Activated CD8-positive, alpha-beta T cell treated with anti-CD3 and anti-CD28 coated beads for 36 hours (primary cell): ENCODE measurements at regions not wholly inside any gene's neighbourhood (a gene's known extent, or its start where the extent isn't known, plus 50 kb on each side); places are given as distances from the start of the nearest gene placed in this dataset.
A peak's percentile ranks its signal among the peaks of the same experiment; 100 is the strongest.

ENCODE experiments used
- ATAC-seq: fragments of 200-7000 bp; cut with Tn5 transposase; one replicate; pipeline ENCODE4 v1.10.0; 2021; ENCODE audit warnings: mild to moderate bottlenecking, moderate library complexity
- CTCF ChIA-PET: fragments of 350-600 bp; sonication (Branson Sonifier 250); formaldehyde crosslinking; loops from one replicate; lab custom pipeline; 2021; ENCODE audit warnings: antibody characterized with exemption; lab: Charles Lee
- POLR2A ChIA-PET: fragments of 350-600 bp; sonication (Branson Sonifier 250); formaldehyde crosslinking; loops from one replicate; lab custom pipeline; 2021; ENCODE audit warnings: antibody characterized with exemption; lab: Charles Lee
- DNase-seq: peaks from one replicate; pipeline ENCODE4 v3.0.0-alpha.2; 2020
- H3K27ac Mint-ChIP-seq: one replicate; pipeline ENCODE4 v1.8.0; 2021; ENCODE audit warnings: mild to moderate bottlenecking, mixed read lengths
- H3K27me3 Mint-ChIP-seq: one replicate; pipeline ENCODE4 v1.8.0; 2021; ENCODE audit warnings: mixed read lengths
- H3K36me3 Mint-ChIP-seq: one replicate; pipeline ENCODE4 v1.8.0; 2021; ENCODE audit warnings: low read depth, mixed read lengths
- H3K4me1 Mint-ChIP-seq: one replicate; pipeline ENCODE4 v1.8.0; 2021; ENCODE audit warnings: low read depth, mixed read lengths
- H3K4me3 Mint-ChIP-seq: one replicate; pipeline ENCODE4 v1.8.0; 2021; ENCODE audit warnings: mild to moderate bottlenecking, moderate library complexity, mixed read lengths
- H3K9me3 Mint-ChIP-seq: one replicate; pipeline ENCODE4 v1.8.0; 2021; ENCODE audit warnings: mixed read lengths
- CTCF ChIP-seq: fragments of 200-600 bp; IDR thresholded peaks from one replicate; pipeline ENCODE4 v1.8.0; 2022; ENCODE audit warnings: antibody characterized with exemption, mild to moderate bottlenecking
- intact Hi-C: fragments of 100-400 bp; cut with micrococcal nuclease; formaldehyde crosslinking; loops from one replicate; pipeline ENCODE4 v1.10.0; 2022

GRCh38 chr6:16955899-16956298 lies 146.0 kb upstream of the STMND1 start:
- ChIA-PET CTCF (interaction anchor here (0.9 to 3.1 kb wide), 5 partner anchors 8 to 670 kb away, joined by 3 to 20 read pairs (median 3); no protein-coding TSS in a partner anchor), POLR2A (no interaction called here)
- intact Hi-C loops, result loop anchor here (10.0 kb wide), 3 partner anchors 121 to 631 kb away; no protein-coding TSS in a partner anchor
- peak overlapping the region; percentile 79 for H3K27ac Mint-ChIP-seq
- no peak for TF ChIP-seq CTCF
- peaks cover 15% of the 10 kb centered on the region for H3K27me3 Mint-ChIP-seq
- no peaks in the 10 kb centered on the region for H3K9me3 Mint-ChIP-seq
- H3K4me3 Mint-ChIP-seq, result no peak overlapping the region
- H3K36me3 Mint-ChIP-seq, result no peaks in the 10 kb centered on the region
- ATAC-seq (peak; percentile 17), DNase-seq (no peak)
- peaks cover 37% of the 10 kb centered on the region for H3K4me1 Mint-ChIP-seq

- Mint-ChIP-seq H3K9me3 (no peaks in the 10 kb centered on the region), H3K27me3 (peaks cover 15% of the 10 kb centered on the region), H3K4me3 (no peak overlapping the region), H3K36me3 (no peaks in the 10 kb centered on the region), H3K27ac (no peak overlapping the region), H3K4me1 (peaks cover 51% of the 10 kb centered on the region)
- intact Hi-C loops, result loop anchor here (5.0 to 10.0 kb wide), 4 partner anchors 119 to 629 kb away; no protein-coding TSS in a partner anchor
- POLR2A ChIA-PET, result no interaction called here
- no peak for TF ChIP-seq CTCF
- CTCF ChIA-PET, result interaction anchor here (1.3 to 1.6 kb wide), 2 partner anchors 12 to 190 kb away, joined by 4 to 5 read pairs; no protein-coding TSS in a partner anchor
- DNase-seq, result no peak
- no peak for ATAC-seq
Measured at GRCh38 chr6:16953905-16954304, 147.9 kb upstream of the STMND1 start.

GRCh38 chr6:16953446-16953845 lies 148.4 kb upstream of the STMND1 start:
- Mint-ChIP-seq H3K27ac (no peak overlapping the region), H3K27me3 (peaks cover 19% of the 10 kb centered on the region), H3K4me3 (no peak overlapping the region), H3K36me3 (no peaks in the 10 kb centered on the region), H3K9me3 (no peaks in the 10 kb centered on the region), H3K4me1 (peaks cover 56% of the 10 kb centered on the region)
- no peak for DNase-seq
- POLR2A ChIA-PET, result no interaction called here
- intact Hi-C loops, result loop anchor here (5.0 to 10.0 kb wide), 4 partner anchors 119 to 629 kb away; no protein-coding TSS in a partner anchor
- ATAC-seq, result no peak
- no peak for TF ChIP-seq CTCF
- CTCF ChIA-PET, result interaction anchor here (1.3 kb wide), 1 partner anchor 12 kb away, joined by 4 read pairs; no protein-coding TSS in a partner anchor

- peaks cover 50% of the 10 kb centered on the region for H3K4me1 Mint-ChIP-seq
- CTCF ChIA-PET, result interaction anchor here (0.9 to 2.5 kb wide), 4 partner anchors 12 to 619 kb away, joined by 3 to 9 read pairs (median 4); no protein-coding TSS in a partner anchor
- peak; percentile 25 for DNase-seq
Measured at GRCh38 chr6:16950825-16951495, 150.9 kb upstream of the STMND1 start.

More at GRCh38 chr6:16950825-16951495, 150.9 kb upstream of the STMND1 start:
- no peaks in the 10 kb centered on the region for H3K9me3 Mint-ChIP-seq
- H3K27ac Mint-ChIP-seq, result no peak overlapping the region
- POLR2A ChIA-PET, result interaction anchor here (1.0 kb wide), 1 partner anchor 115 kb away, joined by 3 read pairs; no protein-coding TSS in a partner anchor
- no peak overlapping the region for H3K4me3 Mint-ChIP-seq
- peaks cover 2% of the 10 kb centered on the region for H3K36me3 Mint-ChIP-seq
- peaks cover 34% of the 10 kb centered on the region for H3K27me3 Mint-ChIP-seq
- intact Hi-C loops, result loop anchor here (5.0 to 10.0 kb wide), 4 partner anchors 116 to 626 kb away; no protein-coding TSS in a partner anchor
- ATAC-seq, result peak; percentile 71
- no peak for TF ChIP-seq CTCF
